ENCODE measurements at regions not wholly inside any gene's neighbourhood (a gene's known extent, or its start where the extent isn't known, plus 50 kb on each side); places are given as distances from the start of the nearest gene placed in this dataset.

DNA sequence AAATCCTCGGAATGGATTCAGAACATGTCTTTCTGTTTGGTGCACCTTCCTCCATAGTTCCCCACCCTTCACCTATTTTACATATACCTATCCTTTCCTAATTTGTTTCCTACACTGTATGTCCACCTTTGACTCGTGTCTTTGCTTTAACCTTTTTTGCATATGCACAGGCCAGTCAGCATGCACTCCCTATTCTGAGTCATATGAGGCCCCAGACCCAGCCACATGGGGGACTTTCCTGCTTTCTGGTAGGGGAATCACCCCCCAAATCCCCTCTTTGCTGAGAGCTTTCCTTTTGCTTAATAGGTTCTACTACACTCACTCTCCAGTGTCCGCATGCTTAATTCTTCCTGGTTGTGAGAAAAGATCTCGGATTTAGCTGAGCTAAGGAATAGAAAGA, 393.8 kb upstream of the IMPG1 start:
- TF ChIP-seq CTCF (IDR thresholded peaks at IDR 0.05) (no peak), POLR2A (IDR thresholded peaks at IDR 0.05) (no peak)

Measured in Peyer's patch (tissue), 4 donors.